SK-N-SH (cell line): ENCODE measurements at regions not wholly inside any gene's neighbourhood (a gene's known extent, or its start where the extent isn't known, plus 50 kb on each side); places are given as distances from the start of the nearest gene placed in this dataset.

Experiments used
- CTCF ChIA-PET: fragments of 300-600, 350-600 bp; formaldehyde crosslinking; extraction: SDS; loops from one replicate; lab custom pipeline; 2021; lab: Yijun Ruan, JAX
- POLR2A ChIA-PET: fragments of 350-600 bp; sonication (Branson Sonifier 250); formaldehyde crosslinking; extraction: SDS; loops from one replicate; lab custom pipeline; 2020; ENCODE audit warnings: antibody characterized with exemption, inconsistent platforms; lab: Yijun Ruan, JAX
- DNase-seq: peaks from one replicate; pipeline ENCODE4 v3.0.0; 2012
- H2AFZ ChIP-seq: fragments of 200-600 bp; sonication (generic); 2 replicates; pipeline ENCODE4 v1.8.1; 2016; ENCODE audit warnings: antibody characterized with exemption, mild to moderate bottlenecking, low read depth
- H3F3A ChIP-seq: fragments of 200-600 bp; sonication (generic); replicated peaks from 2 replicates; pipeline ENCODE3; 2016; ENCODE audit warnings: antibody characterized with exemption, mild to moderate bottlenecking; ENCODE audit not compliant: insufficient read depth
- H3K27ac ChIP-seq, 2 experiments: fragments of 200-500 bp in 1 of 2; fragments of 200-600 bp in 1 of 2; sonication (Bioruptor generic) in 1 of 2; sonication (generic), shearing (Covaris generic) in 1 of 2; 2 replicates each; pipeline versions ENCODE4 v1.5.1 to v1.6.1; 2014 to 2016; ENCODE audit warnings: low read depth in 2 of 2, inconsistent platforms in 1 of 2, low read length in 1 of 2, mild to moderate bottlenecking in 1 of 2, mixed read lengths in 1 of 2
- H3K27me3 ChIP-seq: fragments of 200-600 bp; sonication (generic), shearing (Covaris generic); 2 replicates; pipeline ENCODE4 v1.6.1; 2016; ENCODE audit warnings: mixed run types; ENCODE audit not compliant: insufficient read depth
- H3K36me3 ChIP-seq, 2 experiments: fragments of 200-500 bp in 1 of 2; fragments of 200-600 bp in 1 of 2; sonication (Bioruptor generic) in 1 of 2; sonication (generic) in 1 of 2; replicated peaks in 1 of 2; 2 replicates each; pipeline versions ENCODE3 to v1.5.1; 2014 to 2016; ENCODE audit warnings: low read length in 1 of 2, mild to moderate bottlenecking in 1 of 2; ENCODE audit not compliant: insufficient read depth in 2 of 2, control insufficient read depth in 1 of 2
- H3K4me1 ChIP-seq, 2 experiments: fragments of 200-500 bp in 1 of 2; fragments of 200-600 bp in 1 of 2; sonication (Bioruptor generic) in 1 of 2; sonication (generic), shearing (Covaris generic) in 1 of 2; 2 replicates each; pipeline versions ENCODE4 v1.5.1 to v1.6.1; 2014 to 2016; ENCODE audit warnings: low read depth in 1 of 2, low read length in 1 of 2, mixed run types in 1 of 2; ENCODE audit not compliant: insufficient read depth in 2 of 2, control insufficient read depth in 1 of 2
- H3K4me2 ChIP-seq: fragments of 200-600 bp; sonication (generic), shearing (Covaris generic); 2 replicates; pipeline ENCODE4 v1.6.1; 2017; ENCODE audit warnings: mixed run types
- H3K4me3 ChIP-seq, 2 experiments: fragments of 200-500 bp in 1 of 2; fragments of 200-600 bp in 1 of 2; sonication (Bioruptor generic) in 1 of 2; sonication (generic), shearing (Covaris generic) in 1 of 2; 2 replicates each; pipeline versions ENCODE4 v1.5.1 to v1.8.1; 2014 to 2016; ENCODE audit warnings: low read depth in 2 of 2, inconsistent platforms in 1 of 2, low read length in 1 of 2, mild to moderate bottlenecking in 1 of 2, mixed read lengths in 1 of 2, moderate library complexity in 1 of 2
- H3K79me2 ChIP-seq: fragments of 200-600 bp; sonication (generic); 2 replicates; pipeline ENCODE4 v1.8.1; 2017; ENCODE audit warnings: mild to moderate bottlenecking; ENCODE audit not compliant: insufficient read depth
- H3K9ac ChIP-seq: fragments of 200-600 bp; sonication (generic); 2 replicates; pipeline ENCODE4 v1.6.1; 2017; ENCODE audit warnings: mixed run types
- H3K9me2 ChIP-seq: fragments of 200-600 bp; sonication (generic); 2 replicates; pipeline ENCODE4 v1.6.1; 2017; ENCODE audit warnings: mixed run types
- H3K9me3 ChIP-seq: fragments of 200-600 bp; sonication (generic); 2 replicates; pipeline ENCODE4 v1.6.1; 2017; ENCODE audit warnings: mixed run types, mild to moderate bottlenecking, moderate library complexity
- H4K20me1 ChIP-seq: fragments of 200-600 bp; sonication (generic); 2 replicates; pipeline ENCODE4 v1.6.1; 2017; ENCODE audit warnings: mild to moderate bottlenecking, mixed run types; ENCODE audit not compliant: insufficient read depth
- CTCF ChIP-seq: fragments of 200-600 bp; sonication (generic); IDR thresholded peaks from 2 replicates; pipeline ENCODE4 v1.6.1; 2017; ENCODE audit warnings: antibody characterized with exemption, mild to moderate bottlenecking, moderate library complexity
- EP300 ChIP-seq, 2 experiments: IDR thresholded peaks; 2 replicates each; pipeline versions ENCODE4 v1.4.0 to v1.6.1; 2012; ENCODE audit warnings: borderline replicate concordance in 1 of 2, low read depth in 1 of 2, low read length in 1 of 2
- EZH2phosphoT487 ChIP-seq: fragments of 200-600 bp; sonication (generic); IDR thresholded peaks from 2 replicates; pipeline ENCODE4 v1.6.1; 2017; ENCODE audit warnings: low read depth, mixed run types, mild to moderate bottlenecking, antibody characterized with exemption, moderate library complexity, borderline replicate concordance
- FOSL2 ChIP-seq: IDR thresholded peaks from 2 replicates; pipeline ENCODE4 v1.4.0; 2012; ENCODE audit warnings: low read depth, mild to moderate bottlenecking, moderate library complexity, borderline replicate concordance
- FOXJ3 ChIP-seq: sonication (generic); formaldehyde crosslinking; IDR thresholded peaks from 2 replicates; pipeline ENCODE4 v1.5.1; 2020; ENCODE audit warnings: mild to moderate bottlenecking, missing genetic modification reagents
- FOXM1 ChIP-seq: IDR thresholded peaks from 2 replicates; pipeline ENCODE4 v1.4.0; 2012; ENCODE audit warnings: low read depth, mild to moderate bottlenecking
- GABPA ChIP-seq: IDR thresholded peaks from 2 replicates; pipeline ENCODE4 v1.4.0; 2012; ENCODE audit warnings: low read depth, mild to moderate bottlenecking
- NRF1 ChIP-seq: IDR thresholded peaks from 2 replicates; pipeline ENCODE4 v1.6.1; 2012; ENCODE audit warnings: low read depth, mild to moderate bottlenecking, low read length
- POLR2AphosphoS5 ChIP-seq: IDR thresholded peaks from 2 replicates; pipeline ENCODE4 v1.6.1; 2012; ENCODE audit warnings: low read depth, low read length
- RFX5 ChIP-seq: IDR thresholded peaks from 2 replicates; pipeline ENCODE4 v1.6.1; 2012; ENCODE audit warnings: mild to moderate bottlenecking, improper control_type of control experiment, low read length
- SIN3A ChIP-seq: IDR thresholded peaks from 2 replicates; pipeline ENCODE4 v1.6.1; 2012; ENCODE audit warnings: low read depth, mild to moderate bottlenecking, low read length, moderate library complexity, borderline replicate concordance
- TAF1 ChIP-seq: IDR thresholded peaks from 2 replicates; pipeline ENCODE4 v1.6.1; 2012; ENCODE audit warnings: low read depth, mild to moderate bottlenecking, low read length, moderate library complexity, borderline replicate concordance
- TCF12 ChIP-seq: IDR thresholded peaks from 2 replicates; pipeline ENCODE4 v1.4.0; 2012
- TEAD4 ChIP-seq: IDR thresholded peaks from 2 replicates; pipeline ENCODE4 v1.4.0; 2012; ENCODE audit warnings: mild to moderate bottlenecking, borderline replicate concordance; ENCODE audit not compliant: insufficient read depth
- YY1 ChIP-seq: IDR thresholded peaks from 2 replicates; pipeline ENCODE4 v1.4.0; 2012; ENCODE audit warnings: low read depth, mild to moderate bottlenecking
- WGBS: methylation state at CpG from one replicate; pipeline ENCODE4 v1.1.6; 2017; ENCODE audit warnings: low lambda C conversion rate; 5-methylcytosine and 5-hydroxymethylcytosine counted together
- TF ChIP-seq, protein P1 (sequence below): IDR thresholded peaks from 2 replicates; pipeline ENCODE4 v1.4.0; 2012; ENCODE audit warnings: low read depth
- TF ChIP-seq, protein P2 (sequence below): fragments of 150-350 bp; IDR thresholded peaks from 2 replicates; pipeline ENCODE4 v1.6.1; 2016; ENCODE audit warnings: mild to moderate bottlenecking, low read depth, low read length
- TF ChIP-seq, protein P3 (sequence below): IDR thresholded peaks from 2 replicates; pipeline ENCODE4; 2012

- TF ChIP-seq EZH2phosphoT487, result no peak
- TF ChIP-seq, protein P1, sequence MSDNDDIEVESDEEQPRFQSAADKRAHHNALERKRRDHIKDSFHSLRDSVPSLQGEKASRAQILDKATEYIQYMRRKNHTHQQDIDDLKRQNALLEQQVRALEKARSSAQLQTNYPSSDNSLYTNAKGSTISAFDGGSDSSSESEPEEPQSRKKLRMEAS, result no peak
- H3K36me3 ChIP-seq, result no peaks in the 10 kb centered on the region
- H4K20me1 ChIP-seq, result no peaks in the 10 kb centered on the region
- H3F3A ChIP-seq, result peaks cover 8% of the 10 kb centered on the region
- H3K9ac ChIP-seq, result no peak overlapping the region
- no peak overlapping the region for H2AFZ ChIP-seq
- WGBS, result 81% methylated on average over 2 of the region's 2 CpGs
- no peak overlapping the region for H3K4me2 ChIP-seq
- no peak overlapping the region for H3K4me3 ChIP-seq
- CTCF ChIA-PET, result interaction anchor here (1.6 to 2.5 kb wide), 3 partner anchors 8 to 657 kb away, joined by 3 to 15 read pairs (median 6); no protein-coding TSS in a partner anchor
- POLR2A ChIA-PET, result no interaction called here
- no peaks in the 10 kb centered on the region for H3K79me2 ChIP-seq
- DNase-seq, result no peak
- no peaks in the 10 kb centered on the region for H3K9me2 ChIP-seq
- no peaks in the 10 kb centered on the region for H3K27me3 ChIP-seq
- no peak overlapping the region for H3K27ac ChIP-seq
- no peaks in the 10 kb centered on the region for H3K9me3 ChIP-seq
- peaks cover 0 to 4% of the 10 kb centered on the region in 2 experiments; a peak in 2 of 4 replicates for H3K4me1 ChIP-seq
These were observed 119.0 kb downstream of the ALDH8A1 start for GRCh38 chr6:134830940-134831339.

- WGBS, result 96% methylated on average over 4 of the region's 4 CpGs
- H4K20me1 ChIP-seq, result no peaks in the 10 kb centered on the region
- H3K79me2 ChIP-seq, result no peaks in the 10 kb centered on the region
- no peaks in the 10 kb centered on the region for H3K36me3 ChIP-seq
- no peak overlapping the region for H3K27ac ChIP-seq
- POLR2A ChIA-PET, result no interaction called here
- H3K9ac ChIP-seq, result no peak overlapping the region
- no peaks in the 10 kb centered on the region for H3K9me2 ChIP-seq
- TF ChIP-seq FOXM1, result no peak
- TF ChIP-seq GABPA, result no peak
- no peak overlapping the region for H2AFZ ChIP-seq
- no peak overlapping the region for H3K4me3 ChIP-seq
- no peak for DNase-seq
- peaks cover 8% of the 10 kb centered on the region for H3F3A ChIP-seq
- CTCF ChIA-PET, result interaction anchor here (1.9 kb wide), 1 partner anchor 10 kb away, joined by 5 read pairs; no protein-coding TSS in a partner anchor
- peaks cover 0 to 4% of the 10 kb centered on the region in 2 experiments; a peak in 2 of 4 replicates for H3K4me1 ChIP-seq
- no peaks in the 10 kb centered on the region for H3K27me3 ChIP-seq
- no peak overlapping the region for H3K4me2 ChIP-seq
- no peaks in the 10 kb centered on the region for H3K9me3 ChIP-seq
These were observed 119.7 kb downstream of the ALDH8A1 start for GRCh38 chr6:134830194-134830593.

GRCh38 chr6:134828641-134829040 lies 121.3 kb downstream of the ALDH8A1 start:
- Histone ChIP-seq H3F3A (peaks cover 8% of the 10 kb centered on the region), H4K20me1 (no peaks in the 10 kb centered on the region), H2AFZ (no peak overlapping the region), H3K27me3 (no peaks in the 10 kb centered on the region), H3K36me3 (no peaks in the 10 kb centered on the region), H3K27ac (no peak overlapping the region), H3K9me2 (no peaks in the 10 kb centered on the region), H3K79me2 (no peaks in the 10 kb centered on the region), H3K9me3 (no peaks in the 10 kb centered on the region), H3K4me3 (no peak overlapping the region), H3K4me1 (peaks cover 0 to 4% of the 10 kb centered on the region in 2 experiments; a peak in 2 of 4 replicates), H3K9ac (no peak overlapping the region), H3K4me2 (no peak overlapping the region)
- CTCF ChIA-PET, result interaction anchor here (1.2 to 1.9 kb wide), 2 partner anchors 9 to 112 kb away, joined by 5 to 6 read pairs; no protein-coding TSS in a partner anchor
- 84% methylated on average over 5 of the region's 5 CpGs for WGBS
- no peak for DNase-seq
- POLR2A ChIA-PET, result no interaction called here
- TF ChIP-seq TAF1 (no peak), FOXM1 (no peak), EP300 (IDR thresholded peaks at IDR 0.05; ENCODE audit: borderline replicate concordance in 1 of 2, low read depth in 1 of 2, low read length in 1 of 2) (no peak), YY1 (no peak), TEAD4 (no peak), SIN3A (no peak), NRF1 (no peak), TCF12 (no peak), CTCF (no peak), RFX5 (no peak), FOXJ3 (CRISPR knock-in tag) (no peak), POLR2AphosphoS5 (no peak), GABPA (no peak), FOSL2 (no peak)
- TF ChIP-seq, protein P2, sequence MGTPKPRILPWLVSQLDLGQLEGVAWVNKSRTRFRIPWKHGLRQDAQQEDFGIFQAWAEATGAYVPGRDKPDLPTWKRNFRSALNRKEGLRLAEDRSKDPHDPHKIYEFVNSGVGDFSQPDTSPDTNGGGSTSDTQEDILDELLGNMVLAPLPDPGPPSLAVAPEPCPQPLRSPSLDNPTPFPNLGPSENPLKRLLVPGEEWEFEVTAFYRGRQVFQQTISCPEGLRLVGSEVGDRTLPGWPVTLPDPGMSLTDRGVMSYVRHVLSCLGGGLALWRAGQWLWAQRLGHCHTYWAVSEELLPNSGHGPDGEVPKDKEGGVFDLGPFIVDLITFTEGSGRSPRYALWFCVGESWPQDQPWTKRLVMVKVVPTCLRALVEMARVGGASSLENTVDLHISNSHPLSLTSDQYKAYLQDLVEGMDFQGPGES, result no peak
- TF ChIP-seq, protein P3, sequence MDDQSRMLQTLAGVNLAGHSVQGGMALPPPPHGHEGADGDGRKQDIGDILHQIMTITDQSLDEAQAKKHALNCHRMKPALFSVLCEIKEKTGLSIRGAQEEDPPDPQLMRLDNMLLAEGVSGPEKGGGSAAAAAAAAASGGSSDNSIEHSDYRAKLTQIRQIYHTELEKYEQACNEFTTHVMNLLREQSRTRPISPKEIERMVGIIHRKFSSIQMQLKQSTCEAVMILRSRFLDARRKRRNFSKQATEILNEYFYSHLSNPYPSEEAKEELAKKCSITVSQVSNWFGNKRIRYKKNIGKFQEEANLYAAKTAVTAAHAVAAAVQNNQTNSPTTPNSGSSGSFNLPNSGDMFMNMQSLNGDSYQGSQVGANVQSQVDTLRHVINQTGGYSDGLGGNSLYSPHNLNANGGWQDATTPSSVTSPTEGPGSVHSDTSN, result no peak
- TF ChIP-seq, all 33 proteins: peak for 0
